ENCODE measurements at regions not wholly inside any gene's neighbourhood (a gene's known extent, or its start where the extent isn't known, plus 50 kb on each side); places are given as distances from the start of the nearest gene placed in this dataset.
A peak's percentile ranks its signal among the peaks of the same experiment; 100 is the strongest.

DNA sequence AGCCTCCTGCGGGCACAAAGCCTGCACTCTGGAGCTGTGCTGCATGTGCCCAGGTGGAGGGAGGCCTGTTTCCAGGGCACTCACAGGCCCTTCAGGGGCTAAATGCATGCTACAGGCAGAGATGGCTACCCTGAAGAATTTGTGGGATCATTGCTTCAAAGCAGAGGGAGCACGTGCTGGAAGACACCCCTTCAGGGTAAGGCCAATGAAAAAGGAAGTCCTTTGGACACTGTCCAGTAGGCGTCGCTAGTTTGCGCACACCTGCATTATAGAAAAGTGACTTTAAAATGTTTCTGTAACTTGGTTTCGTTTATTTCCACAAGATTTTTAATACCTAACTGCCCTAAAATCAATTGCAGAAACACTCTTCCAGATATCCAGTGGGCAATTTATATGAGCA lies 325.3 kb downstream of the ZNF516 start:
- no peak for TF ChIP-seq POLR2AphosphoS5 (IDR thresholded peaks at IDR 0.05; ENCODE audit: low read depth)
- TF ChIP-seq, protein P1, sequence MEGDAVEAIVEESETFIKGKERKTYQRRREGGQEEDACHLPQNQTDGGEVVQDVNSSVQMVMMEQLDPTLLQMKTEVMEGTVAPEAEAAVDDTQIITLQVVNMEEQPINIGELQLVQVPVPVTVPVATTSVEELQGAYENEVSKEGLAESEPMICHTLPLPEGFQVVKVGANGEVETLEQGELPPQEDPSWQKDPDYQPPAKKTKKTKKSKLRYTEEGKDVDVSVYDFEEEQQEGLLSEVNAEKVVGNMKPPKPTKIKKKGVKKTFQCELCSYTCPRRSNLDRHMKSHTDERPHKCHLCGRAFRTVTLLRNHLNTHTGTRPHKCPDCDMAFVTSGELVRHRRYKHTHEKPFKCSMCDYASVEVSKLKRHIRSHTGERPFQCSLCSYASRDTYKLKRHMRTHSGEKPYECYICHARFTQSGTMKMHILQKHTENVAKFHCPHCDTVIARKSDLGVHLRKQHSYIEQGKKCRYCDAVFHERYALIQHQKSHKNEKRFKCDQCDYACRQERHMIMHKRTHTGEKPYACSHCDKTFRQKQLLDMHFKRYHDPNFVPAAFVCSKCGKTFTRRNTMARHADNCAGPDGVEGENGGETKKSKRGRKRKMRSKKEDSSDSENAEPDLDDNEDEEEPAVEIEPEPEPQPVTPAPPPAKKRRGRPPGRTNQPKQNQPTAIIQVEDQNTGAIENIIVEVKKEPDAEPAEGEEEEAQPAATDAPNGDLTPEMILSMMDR (IDR thresholded peaks at IDR 0.05; ENCODE audit: insufficient read depth, low read length), result no peak
- TF ChIP-seq GABPA (IDR thresholded peaks at IDR 0.05; ENCODE audit: low read depth), result no peak
- TF ChIP-seq, protein P2, sequence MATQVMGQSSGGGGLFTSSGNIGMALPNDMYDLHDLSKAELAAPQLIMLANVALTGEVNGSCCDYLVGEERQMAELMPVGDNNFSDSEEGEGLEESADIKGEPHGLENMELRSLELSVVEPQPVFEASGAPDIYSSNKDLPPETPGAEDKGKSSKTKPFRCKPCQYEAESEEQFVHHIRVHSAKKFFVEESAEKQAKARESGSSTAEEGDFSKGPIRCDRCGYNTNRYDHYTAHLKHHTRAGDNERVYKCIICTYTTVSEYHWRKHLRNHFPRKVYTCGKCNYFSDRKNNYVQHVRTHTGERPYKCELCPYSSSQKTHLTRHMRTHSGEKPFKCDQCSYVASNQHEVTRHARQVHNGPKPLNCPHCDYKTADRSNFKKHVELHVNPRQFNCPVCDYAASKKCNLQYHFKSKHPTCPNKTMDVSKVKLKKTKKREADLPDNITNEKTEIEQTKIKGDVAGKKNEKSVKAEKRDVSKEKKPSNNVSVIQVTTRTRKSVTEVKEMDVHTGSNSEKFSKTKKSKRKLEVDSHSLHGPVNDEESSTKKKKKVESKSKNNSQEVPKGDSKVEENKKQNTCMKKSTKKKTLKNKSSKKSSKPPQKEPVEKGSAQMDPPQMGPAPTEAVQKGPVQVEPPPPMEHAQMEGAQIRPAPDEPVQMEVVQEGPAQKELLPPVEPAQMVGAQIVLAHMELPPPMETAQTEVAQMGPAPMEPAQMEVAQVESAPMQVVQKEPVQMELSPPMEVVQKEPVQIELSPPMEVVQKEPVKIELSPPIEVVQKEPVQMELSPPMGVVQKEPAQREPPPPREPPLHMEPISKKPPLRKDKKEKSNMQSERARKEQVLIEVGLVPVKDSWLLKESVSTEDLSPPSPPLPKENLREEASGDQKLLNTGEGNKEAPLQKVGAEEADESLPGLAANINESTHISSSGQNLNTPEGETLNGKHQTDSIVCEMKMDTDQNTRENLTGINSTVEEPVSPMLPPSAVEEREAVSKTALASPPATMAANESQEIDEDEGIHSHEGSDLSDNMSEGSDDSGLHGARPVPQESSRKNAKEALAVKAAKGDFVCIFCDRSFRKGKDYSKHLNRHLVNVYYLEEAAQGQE (IDR thresholded peaks at IDR 0.05; ENCODE audit: insufficient replicate concordance, low read depth), result no peak
- peak; percentile 62 for TF ChIP-seq SPI1 (IDR thresholded peaks at IDR 0.05; ENCODE audit: borderline replicate concordance, low read depth)

Data from HL-60 (cell line).